ENCODE measurements at regions not wholly inside any gene's neighbourhood (a gene's known extent, or its start where the extent isn't known, plus 50 kb on each side); places are given as distances from the start of the nearest gene placed in this dataset.

DNA sequence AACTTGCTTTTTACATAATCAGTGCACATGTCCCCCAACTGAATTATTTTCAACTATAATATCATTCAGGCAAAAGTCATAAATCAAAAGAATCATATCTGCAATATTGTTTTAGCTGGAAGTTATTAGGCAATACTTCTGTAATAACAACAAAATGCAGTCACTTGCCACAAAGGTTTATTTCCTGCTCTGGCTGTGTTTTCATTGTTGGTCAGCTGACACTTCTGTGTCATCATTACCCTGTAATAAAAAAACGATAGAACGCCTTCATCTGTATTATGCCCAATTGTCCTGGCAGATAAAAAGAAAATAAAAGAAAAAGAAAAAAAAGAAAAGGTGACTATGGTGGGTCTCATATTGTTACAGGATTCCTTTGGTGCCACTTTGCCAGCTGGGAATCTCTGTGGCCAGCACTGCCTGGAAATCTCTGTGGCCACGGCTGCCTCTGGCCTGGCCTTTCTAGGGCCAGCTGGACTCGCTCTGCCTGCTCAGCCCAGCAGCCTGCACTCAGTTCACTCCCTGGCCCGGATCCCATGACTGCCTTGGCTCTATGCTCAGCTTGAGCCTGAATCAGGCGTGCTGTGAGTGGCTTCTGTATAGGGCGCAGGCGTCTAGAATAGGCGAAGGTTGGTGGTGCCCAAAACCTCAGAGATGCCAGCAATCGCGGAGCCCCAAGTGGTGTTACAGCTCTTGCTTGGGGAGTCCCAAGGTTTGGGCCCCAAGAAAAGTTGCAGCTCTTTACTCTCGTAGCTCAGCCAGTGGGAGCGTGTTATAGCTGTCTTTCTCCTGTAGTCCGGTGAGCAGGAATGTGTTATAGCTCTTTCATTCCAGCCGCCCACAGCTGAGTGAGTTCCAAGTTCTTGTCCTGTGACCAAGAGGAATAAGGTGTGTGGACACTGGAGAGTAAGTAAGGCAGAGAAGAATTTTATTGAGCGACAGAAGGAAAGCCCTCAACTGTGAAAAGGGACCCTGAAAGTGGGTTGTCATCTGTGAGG lies 1227.1 kb downstream of the SLITRK1 start:
- H3K27me3 ChIP-seq (replicated peaks; ENCODE audit: control insufficient read depth, insufficient read depth, low read length), result no peaks in the 10 kb centered on the region
- no peaks in the 10 kb centered on the region for H3K9me3 ChIP-seq (ENCODE audit: control insufficient read depth, low read length)
- H3K4me1 ChIP-seq (ENCODE audit: control insufficient read depth, insufficient read depth, low read length), result peaks cover 14% of the 10 kb centered on the region
- DNase-seq (ENCODE audit: low read depth), result peak; percentile 75
- peak overlapping the region; percentile 66 for H3K4me3 ChIP-seq (ENCODE audit: low read length)
- no peaks in the 10 kb centered on the region for H3K36me3 ChIP-seq (ENCODE audit: control insufficient read depth, insufficient read depth, low read length, severe bottlenecking)
- peak overlapping the region; percentile 77 for H3K9ac ChIP-seq (ENCODE audit: low read length)

GRCh38 chr13:82654143-82654542 lies 1228.1 kb downstream of the SLITRK1 start:
- Histone ChIP-seq H3K27me3 (replicated peaks; ENCODE audit: control insufficient read depth, insufficient read depth, low read length) (no peaks in the 10 kb centered on the region), H3K9ac (ENCODE audit: low read length) (no peak overlapping the region), H3K36me3 (ENCODE audit: control insufficient read depth, insufficient read depth, low read length, severe bottlenecking) (no peaks in the 10 kb centered on the region), H3K4me3 (ENCODE audit: low read length) (no peak overlapping the region), H3K4me1 (ENCODE audit: control insufficient read depth, insufficient read depth, low read length) (peaks cover 14% of the 10 kb centered on the region), H3K9me3 (ENCODE audit: control insufficient read depth, low read length) (no peaks in the 10 kb centered on the region)
- DNase-seq (ENCODE audit: low read depth), result no peak

GRCh38 chr13:82647540-82647939 lies 1234.7 kb downstream of the SLITRK1 start:
- Histone ChIP-seq H3K9me3 (ENCODE audit: control insufficient read depth, low read length) (no peaks in the 10 kb centered on the region), H3K4me3 (ENCODE audit: low read length) (no peak overlapping the region), H3K9ac (ENCODE audit: low read length) (no peak overlapping the region), H3K36me3 (ENCODE audit: control insufficient read depth, insufficient read depth, low read length, severe bottlenecking) (no peaks in the 10 kb centered on the region), H3K4me1 (ENCODE audit: control insufficient read depth, insufficient read depth, low read length) (no peaks in the 10 kb centered on the region), H3K27me3 (replicated peaks; ENCODE audit: control insufficient read depth, insufficient read depth, low read length) (no peaks in the 10 kb centered on the region)
- DNase-seq (ENCODE audit: low read depth), result no peak

GRCh38 chr13:82636119-82636518 lies 1246.2 kb downstream of the SLITRK1 start:
- Histone ChIP-seq H3K9ac (ENCODE audit: low read length) (no peak overlapping the region), H3K4me3 (ENCODE audit: low read length) (no peak overlapping the region), H3K9me3 (ENCODE audit: control insufficient read depth, low read length) (no peaks in the 10 kb centered on the region), H3K27me3 (replicated peaks; ENCODE audit: control insufficient read depth, insufficient read depth, low read length) (no peaks in the 10 kb centered on the region), H3K36me3 (ENCODE audit: control insufficient read depth, insufficient read depth, low read length, severe bottlenecking) (no peaks in the 10 kb centered on the region), H3K4me1 (ENCODE audit: control insufficient read depth, insufficient read depth, low read length) (peaks cover 13% of the 10 kb centered on the region)
- DNase-seq (ENCODE audit: low read depth), result peak; percentile 68

GRCh38 chr13:82634946-82635345 lies 1247.3 kb downstream of the SLITRK1 start:
- Histone ChIP-seq H3K9me3 (ENCODE audit: control insufficient read depth, low read length) (no peaks in the 10 kb centered on the region), H3K4me3 (ENCODE audit: low read length) (no peak overlapping the region), H3K4me1 (ENCODE audit: control insufficient read depth, insufficient read depth, low read length) (peaks cover 13% of the 10 kb centered on the region), H3K36me3 (ENCODE audit: control insufficient read depth, insufficient read depth, low read length, severe bottlenecking) (no peaks in the 10 kb centered on the region), H3K9ac (ENCODE audit: low read length) (no peak overlapping the region), H3K27me3 (replicated peaks; ENCODE audit: control insufficient read depth, insufficient read depth, low read length) (no peaks in the 10 kb centered on the region)
- DNase-seq (ENCODE audit: low read depth), result no peak

DNA sequence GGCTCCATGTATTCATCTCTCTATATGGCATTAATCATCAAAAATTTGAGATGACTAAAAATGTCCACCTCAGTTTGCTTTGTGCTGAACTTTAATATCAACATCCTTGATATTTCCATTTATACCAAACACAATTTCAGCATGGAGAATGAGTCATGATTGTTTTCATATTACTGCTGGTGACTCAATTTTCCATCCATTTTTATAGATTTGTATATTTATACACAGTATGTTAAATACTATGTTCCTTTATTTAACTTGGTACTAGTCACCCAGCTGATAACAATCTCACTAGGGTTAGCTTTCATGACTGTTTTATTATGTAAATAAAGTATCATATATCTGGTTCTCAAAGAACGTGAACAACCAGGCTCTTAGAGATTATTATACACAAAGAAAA lies 1255.1 kb downstream of the SLITRK1 start:
- no peak overlapping the region for H3K4me3 ChIP-seq (ENCODE audit: low read length)
- no peaks in the 10 kb centered on the region for H3K9me3 ChIP-seq (ENCODE audit: control insufficient read depth, low read length)
- no peaks in the 10 kb centered on the region for H3K36me3 ChIP-seq (ENCODE audit: control insufficient read depth, insufficient read depth, low read length, severe bottlenecking)
- peak; percentile 82 for DNase-seq (ENCODE audit: low read depth)
- H3K4me1 ChIP-seq (ENCODE audit: control insufficient read depth, insufficient read depth, low read length), result no peaks in the 10 kb centered on the region
- H3K27me3 ChIP-seq (replicated peaks; ENCODE audit: control insufficient read depth, insufficient read depth, low read length), result no peaks in the 10 kb centered on the region
- no peak overlapping the region for H3K9ac ChIP-seq (ENCODE audit: low read length)

GRCh38 chr13:82625717-82626116 lies 1256.6 kb downstream of the SLITRK1 start:
- Histone ChIP-seq H3K36me3 (ENCODE audit: control insufficient read depth, insufficient read depth, low read length, severe bottlenecking) (no peaks in the 10 kb centered on the region), H3K4me3 (ENCODE audit: low read length) (no peak overlapping the region), H3K9me3 (ENCODE audit: control insufficient read depth, low read length) (no peaks in the 10 kb centered on the region), H3K27me3 (replicated peaks; ENCODE audit: control insufficient read depth, insufficient read depth, low read length) (no peaks in the 10 kb centered on the region), H3K4me1 (ENCODE audit: control insufficient read depth, insufficient read depth, low read length) (no peaks in the 10 kb centered on the region), H3K9ac (ENCODE audit: low read length) (no peak overlapping the region)
- no peak for DNase-seq (ENCODE audit: low read depth)

DNA sequence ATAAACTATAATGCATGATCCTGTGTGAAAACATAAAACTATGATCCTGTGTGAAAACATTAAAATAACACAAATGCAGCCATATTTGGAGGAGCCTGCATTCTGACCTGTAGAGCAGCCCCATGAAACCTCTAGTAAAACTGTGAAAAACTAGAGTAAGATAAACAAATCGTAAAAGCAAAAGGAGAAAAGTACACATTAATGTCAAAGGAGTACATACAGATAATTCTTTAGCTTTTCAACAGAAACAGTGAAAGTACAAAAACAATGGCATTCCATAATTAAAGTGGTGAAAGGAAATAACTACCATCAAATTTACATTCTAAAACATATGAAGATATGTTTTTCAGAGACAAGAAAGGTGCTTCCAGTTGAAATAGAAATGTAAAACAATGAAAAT lies 1267.2 kb downstream of the SLITRK1 start:
- no peak overlapping the region for H3K9ac ChIP-seq (ENCODE audit: low read length)
- no peaks in the 10 kb centered on the region for H3K27me3 ChIP-seq (replicated peaks; ENCODE audit: control insufficient read depth, insufficient read depth, low read length)
- H3K4me3 ChIP-seq (ENCODE audit: low read length), result no peak overlapping the region
- H3K36me3 ChIP-seq (ENCODE audit: control insufficient read depth, insufficient read depth, low read length, severe bottlenecking), result no peaks in the 10 kb centered on the region
- H3K4me1 ChIP-seq (ENCODE audit: control insufficient read depth, insufficient read depth, low read length), result no peaks in the 10 kb centered on the region
- H3K9me3 ChIP-seq (ENCODE audit: control insufficient read depth, low read length), result no peaks in the 10 kb centered on the region
- DNase-seq (ENCODE audit: low read depth), result no peak

DNA sequence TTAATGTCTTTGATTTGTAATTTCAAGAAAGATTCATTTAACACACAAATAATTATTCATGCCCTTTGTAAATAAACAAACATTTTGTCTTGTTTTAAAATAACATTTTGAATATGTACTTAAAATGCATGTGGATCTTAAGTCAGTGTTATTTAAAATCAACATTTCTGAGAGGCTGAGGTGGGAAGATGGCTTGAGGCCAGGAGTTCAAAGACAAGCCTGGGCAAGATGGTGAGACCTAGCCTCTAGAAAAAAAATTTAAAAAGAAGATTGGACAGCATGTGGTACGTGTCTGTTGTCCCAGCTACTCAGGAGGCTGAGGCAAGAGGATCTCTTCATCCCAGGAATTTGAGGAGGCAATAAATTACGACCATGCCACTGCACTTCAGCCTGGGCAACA lies 1268.2 kb downstream of the SLITRK1 start:
- Histone ChIP-seq H3K27me3 (replicated peaks; ENCODE audit: control insufficient read depth, insufficient read depth, low read length) (no peaks in the 10 kb centered on the region), H3K9ac (ENCODE audit: low read length) (no peak overlapping the region), H3K36me3 (ENCODE audit: control insufficient read depth, insufficient read depth, low read length, severe bottlenecking) (no peaks in the 10 kb centered on the region), H3K9me3 (ENCODE audit: control insufficient read depth, low read length) (no peaks in the 10 kb centered on the region), H3K4me1 (ENCODE audit: control insufficient read depth, insufficient read depth, low read length) (no peaks in the 10 kb centered on the region), H3K4me3 (ENCODE audit: low read length) (no peak overlapping the region)
- DNase-seq (ENCODE audit: low read depth), result no peak

- no peak for DNase-seq (ENCODE audit: low read depth)
- no peaks in the 10 kb centered on the region for H3K36me3 ChIP-seq (ENCODE audit: control insufficient read depth, insufficient read depth, low read length, severe bottlenecking)
- no peak overlapping the region for H3K4me3 ChIP-seq (ENCODE audit: low read length)
- H3K9me3 ChIP-seq (ENCODE audit: control insufficient read depth, low read length), result peaks cover 6% of the 10 kb centered on the region
- no peak overlapping the region for H3K9ac ChIP-seq (ENCODE audit: low read length)
- H3K4me1 ChIP-seq (ENCODE audit: control insufficient read depth, insufficient read depth, low read length), result no peaks in the 10 kb centered on the region
- H3K27me3 ChIP-seq (replicated peaks; ENCODE audit: control insufficient read depth, insufficient read depth, low read length), result no peaks in the 10 kb centered on the region
Measured at GRCh38 chr13:82606008-82606407, 1276.3 kb downstream of the SLITRK1 start.

DNA sequence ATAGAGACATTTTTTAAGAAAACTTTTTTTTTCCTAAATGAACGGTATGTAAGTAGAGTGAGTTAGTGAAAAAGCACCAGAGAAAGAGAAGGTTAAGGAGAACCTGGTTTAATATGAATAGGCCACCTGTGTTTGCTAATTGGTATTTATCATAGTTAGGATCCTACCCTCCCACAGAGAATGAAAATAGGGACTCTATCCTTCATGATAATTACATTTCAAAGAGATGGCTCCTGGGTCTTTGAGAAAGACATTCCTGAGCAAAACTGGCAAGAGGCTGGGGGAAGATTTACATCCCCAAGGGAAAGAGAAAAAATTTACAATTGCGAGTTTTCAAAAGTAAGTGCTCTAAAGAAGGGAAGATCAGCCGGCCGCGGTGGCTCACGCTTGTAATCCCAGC lies 1284.5 kb downstream of the SLITRK1 start:
- H3K4me1 ChIP-seq (ENCODE audit: control insufficient read depth, insufficient read depth, low read length), result no peaks in the 10 kb centered on the region
- H3K36me3 ChIP-seq (ENCODE audit: control insufficient read depth, insufficient read depth, low read length, severe bottlenecking), result no peaks in the 10 kb centered on the region
- peaks cover 28% of the 10 kb centered on the region for H3K9me3 ChIP-seq (ENCODE audit: control insufficient read depth, low read length)
- no peak overlapping the region for H3K9ac ChIP-seq (ENCODE audit: low read length)
- H3K27me3 ChIP-seq (replicated peaks; ENCODE audit: control insufficient read depth, insufficient read depth, low read length), result no peaks in the 10 kb centered on the region
- DNase-seq (ENCODE audit: low read depth), result no peak
- no peak overlapping the region for H3K4me3 ChIP-seq (ENCODE audit: low read length)
